Activated naive CD4-positive, alpha-beta T cell treated with anti-CD3 and anti-CD28 coated beads, Interleukin-2, amount 50 U/mL, for 72 hours (primary cell): ENCODE measurements at regions not wholly inside any gene's neighbourhood (a gene's known extent, or its start where the extent isn't known, plus 50 kb on each side); places are given as distances from the start of the nearest gene placed in this dataset.

Source experiments
- ATAC-seq, 2 donors: fragments of 150-1000 bp; cut with Tn5 transposase; 2 replicates each; pipeline ENCODE4 v1.10.0; 2021; ENCODE audit warnings: mild to moderate bottlenecking in 2 of 2, moderate library complexity in 2 of 2
- DNase-seq, 2 donors: peaks; one replicate each; pipeline ENCODE4 v3.0.0; 2021 to 2022; ENCODE audit warnings: low spot score in 2 of 2
- H3K27ac Mint-ChIP-seq, 2 donors: one replicate each; pipeline ENCODE4 v1.8.0; 2022; ENCODE audit warnings: mild to moderate bottlenecking in 2 of 2, mixed read lengths in 2 of 2
- H3K36me3 Mint-ChIP-seq, 2 donors: one replicate each; pipeline ENCODE4 v1.8.0; 2022; ENCODE audit warnings: mixed read lengths in 2 of 2
- H3K9me3 Mint-ChIP-seq, 2 donors: one replicate each; pipeline ENCODE4 v1.8.0; 2022; ENCODE audit warnings: mixed read lengths in 2 of 2

GRCh38 chr5:56358046-56358445 is 124.9 kb upstream of the ANKRD55 start:
- DNase-seq (no peak), ATAC-seq (no peak)
- H3K36me3 Mint-ChIP-seq, result peaks cover 0 to 4% of the 10 kb centered on the region in 2 donors
- no peak overlapping the region for H3K27ac Mint-ChIP-seq
- H3K9me3 Mint-ChIP-seq, result peaks cover 4 to 12% of the 10 kb centered on the region in 2 donors

GRCh38 chr5:56357426-56357825 is 124.3 kb upstream of the ANKRD55 start:
- peaks cover 0 to 4% of the 10 kb centered on the region in 2 donors for H3K36me3 Mint-ChIP-seq
- DNase-seq, result no peak

GRCh38 chr5:56356836-56357160 is 123.7 kb upstream of the ANKRD55 start:
- Mint-ChIP-seq H3K27ac (no peak overlapping the region), H3K36me3 (peaks cover 0 to 4% of the 10 kb centered on the region in 2 donors), H3K9me3 (peaks cover 0 to 8% of the 10 kb centered on the region in 2 donors)
- DNase-seq (no peak), ATAC-seq (no peak)

More at GRCh38 chr5:56357426-56357825, 124.3 kb upstream of the ANKRD55 start:
- no peak overlapping the region for H3K27ac Mint-ChIP-seq
- no peak for ATAC-seq
- H3K9me3 Mint-ChIP-seq, result peaks cover 0 to 8% of the 10 kb centered on the region in 2 donors

- DNase-seq (no peak), ATAC-seq (no peak)
- H3K36me3 Mint-ChIP-seq, result peaks cover 0 to 4% of the 10 kb centered on the region in 2 donors
- H3K9me3 Mint-ChIP-seq, result peaks cover 0 to 8% of the 10 kb centered on the region in 2 donors
- H3K27ac Mint-ChIP-seq, result no peak overlapping the region
Measured at GRCh38 chr5:56356121-56356835, 123.1 kb upstream of the ANKRD55 start.

- no peak for DNase-seq
- no peak for ATAC-seq
- H3K27ac Mint-ChIP-seq, result no peak overlapping the region
- H3K36me3 Mint-ChIP-seq, result peaks cover 0 to 4% of the 10 kb centered on the region in 2 donors
- H3K9me3 Mint-ChIP-seq, result peaks cover 0 to 8% of the 10 kb centered on the region in 2 donors
Measured at GRCh38 chr5:56354836-56355235, 121.7 kb upstream of the ANKRD55 start.

DNA sequence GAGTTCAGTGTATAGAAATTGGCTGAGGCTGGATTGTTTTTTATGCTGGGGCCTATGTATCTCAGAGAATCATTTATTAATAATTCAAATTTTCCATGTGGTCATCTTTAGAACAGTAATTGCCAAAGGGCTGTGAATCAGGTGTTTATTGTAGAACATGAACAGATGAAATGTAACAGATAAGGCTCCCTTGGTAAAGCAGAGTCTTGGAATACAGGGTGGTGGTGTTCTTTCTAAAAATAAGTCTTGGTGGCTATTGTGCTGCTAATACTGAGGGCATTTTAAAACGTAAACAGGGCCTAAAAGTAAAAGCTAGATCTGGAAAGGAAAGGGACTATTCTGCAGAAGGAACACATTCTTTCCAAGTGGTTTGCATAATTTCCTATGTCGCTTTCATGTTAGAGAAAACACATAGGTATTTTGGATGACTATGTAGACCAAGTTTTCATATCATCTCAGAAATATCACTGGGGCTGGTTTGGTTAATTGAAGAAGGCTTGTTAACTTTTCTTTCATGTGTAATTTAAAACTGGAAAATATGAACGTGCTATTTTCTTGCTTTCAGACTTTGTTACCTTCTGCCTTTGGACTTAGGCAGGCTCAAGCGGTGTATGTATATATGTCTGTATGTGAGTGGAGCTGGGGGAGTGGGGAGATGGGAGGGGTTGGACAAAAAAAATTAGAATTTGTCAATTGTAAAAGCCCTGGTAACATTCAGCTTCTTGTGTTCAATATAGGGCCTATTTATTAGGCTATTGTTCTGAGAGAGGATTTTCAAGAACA is 119.9 kb upstream of the ANKRD55 start:
- Mint-ChIP-seq H3K36me3 (no peaks in the 10 kb centered on the region), H3K27ac (peak overlapping the region; percentile 19 to 86), H3K9me3 (no peaks in the 10 kb centered on the region)
- DNase-seq, result no peak
- ATAC-seq, result peak; percentile 45 to 68

DNA sequence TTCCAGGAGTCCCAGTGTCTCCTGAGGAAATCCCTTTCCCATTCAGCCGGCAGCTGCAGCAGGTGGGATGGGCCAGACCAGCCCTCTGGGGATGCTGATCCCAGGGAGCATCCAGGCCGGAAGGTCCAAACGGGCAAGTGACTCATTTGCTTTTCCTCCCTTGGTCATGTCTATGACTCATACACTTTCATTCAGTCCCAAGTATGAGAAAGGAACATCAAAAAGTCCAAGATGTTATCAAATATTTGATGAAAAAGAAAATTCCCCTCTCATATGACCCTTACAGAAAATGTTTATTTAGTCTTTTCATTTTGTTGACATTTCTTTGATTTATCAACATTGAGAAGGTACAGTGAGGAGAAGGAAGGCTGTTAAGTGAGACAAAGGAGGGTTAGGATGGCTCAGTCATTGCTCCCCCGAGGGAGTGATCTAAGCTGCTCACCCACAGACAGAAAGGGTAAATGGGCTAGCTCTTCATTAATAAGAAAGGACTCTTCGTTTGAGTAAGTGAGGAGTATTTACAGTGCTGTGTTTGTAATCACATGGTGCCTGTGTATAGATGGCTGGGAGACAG is 117.6 kb upstream of the ANKRD55 start:
- Mint-ChIP-seq H3K27ac (peak overlapping the region in 1 of 2 donors; percentile 40), H3K9me3 (no peaks in the 10 kb centered on the region), H3K36me3 (no peaks in the 10 kb centered on the region)
- ATAC-seq (peak in 1 of 2 donors; percentile 53), DNase-seq (no peak)

DNA sequence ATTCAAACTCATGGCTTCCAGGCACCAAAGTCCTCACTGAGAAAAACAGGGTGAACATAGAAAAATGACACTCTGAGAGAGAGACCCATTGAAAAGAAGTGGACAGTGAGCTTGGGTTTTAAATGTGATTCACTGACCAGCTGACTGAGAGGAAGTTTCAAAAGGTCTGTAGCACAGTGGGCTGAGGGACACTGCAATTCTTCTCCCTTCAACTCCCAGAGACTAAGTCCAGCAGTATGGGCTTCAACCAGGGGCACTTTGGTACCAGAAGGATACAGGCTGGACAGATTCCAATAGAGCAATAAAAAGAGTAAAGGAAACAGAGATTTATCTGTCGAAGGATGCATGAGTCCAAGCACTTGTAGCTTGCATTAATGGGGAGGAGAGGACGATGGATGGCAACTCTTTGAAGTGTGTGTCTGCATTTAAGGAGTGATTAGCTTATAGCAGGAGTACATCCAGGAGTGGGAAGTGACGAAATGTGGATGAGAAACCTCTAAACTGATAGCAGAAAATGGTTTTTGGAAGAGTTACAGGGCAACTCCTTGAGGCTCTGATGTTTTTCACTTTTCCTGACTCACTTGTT is 117.0 kb upstream of the ANKRD55 start:
- no peak for ATAC-seq
- H3K9me3 Mint-ChIP-seq, result no peaks in the 10 kb centered on the region

GRCh38 chr5:56349461-56349860 is 116.3 kb upstream of the ANKRD55 start:
- H3K27ac Mint-ChIP-seq, result no peak overlapping the region
- DNase-seq (no peak), ATAC-seq (no peak)
- no peaks in the 10 kb centered on the region for H3K36me3 Mint-ChIP-seq
- H3K9me3 Mint-ChIP-seq, result no peaks in the 10 kb centered on the region

More for the DNA sequence above, 117.0 kb upstream of the ANKRD55 start:
- DNase-seq, result no peak
- Mint-ChIP-seq H3K36me3 (no peaks in the 10 kb centered on the region), H3K27ac (no peak overlapping the region)

DNA sequence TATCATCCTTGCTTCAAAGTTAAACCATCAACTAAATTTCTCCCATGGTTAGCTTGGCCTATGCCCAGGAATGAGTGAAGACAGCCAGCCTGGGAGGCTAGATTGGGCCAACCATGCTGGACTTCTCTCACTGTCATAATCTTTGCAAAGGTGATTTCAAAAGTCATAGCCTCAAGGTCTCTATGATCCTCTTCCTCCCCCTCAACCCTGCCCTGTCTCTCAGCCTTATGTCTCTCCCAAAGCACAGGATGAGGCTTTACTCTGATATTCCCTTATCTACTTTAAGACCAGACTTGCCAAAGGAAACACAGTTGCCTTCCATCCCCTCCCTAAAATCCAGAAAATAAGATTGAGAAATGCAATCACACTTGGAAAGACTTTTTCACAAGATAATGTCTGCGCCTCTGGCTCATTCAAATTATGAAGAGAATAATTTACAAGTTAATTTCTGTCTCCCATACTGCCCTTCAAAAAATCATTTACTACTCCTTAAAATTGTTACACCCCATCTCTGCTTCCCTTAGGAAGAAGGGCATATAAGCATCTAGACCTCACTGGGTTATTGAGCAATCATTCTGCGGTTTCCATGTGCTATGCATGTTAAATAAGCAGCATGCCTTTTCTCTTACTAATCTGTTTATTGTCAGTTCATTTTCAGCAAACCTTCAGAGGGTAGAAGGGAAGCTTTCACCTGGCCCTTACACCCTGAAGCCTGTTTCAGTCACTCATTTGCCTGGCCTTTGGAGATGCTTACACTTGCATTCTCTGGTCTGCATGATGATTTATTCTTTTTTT is 113.8 kb upstream of the ANKRD55 start:
- DNase-seq (no peak), ATAC-seq (no peak)
- Mint-ChIP-seq H3K36me3 (peaks cover 0 to 4% of the 10 kb centered on the region in 2 donors), H3K9me3 (no peaks in the 10 kb centered on the region), H3K27ac (no peak overlapping the region)

DNA sequence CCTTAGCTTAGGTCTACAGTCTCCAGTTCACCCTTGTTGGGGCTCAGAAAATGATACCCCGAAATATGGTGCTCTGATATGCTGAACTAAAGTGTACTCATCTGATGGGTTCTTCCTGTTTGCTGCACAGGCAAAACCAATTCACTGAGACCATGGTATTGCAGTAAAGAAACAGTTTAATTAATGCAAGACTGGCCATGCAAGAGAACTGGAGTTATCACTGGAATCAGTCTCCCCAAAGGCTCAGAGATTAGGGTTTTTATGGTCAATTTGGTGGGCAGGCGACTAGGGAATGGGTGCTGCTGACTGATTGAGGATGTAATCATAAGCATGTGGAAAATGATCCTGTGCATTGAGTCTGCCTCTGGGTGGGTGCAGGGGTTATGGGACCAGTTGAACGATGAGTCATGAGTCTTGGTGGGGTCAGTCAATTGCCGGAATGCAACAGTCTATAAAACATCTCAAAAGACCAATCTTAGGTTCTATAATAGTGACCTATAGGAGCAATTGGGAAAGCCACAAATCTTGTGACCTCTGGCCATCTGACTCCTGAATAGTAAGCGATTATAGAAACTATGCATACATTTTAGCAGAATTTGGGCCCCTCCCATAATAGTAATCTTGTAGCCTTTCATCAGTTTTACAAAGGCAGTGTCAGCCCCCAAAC is 113.0 kb upstream of the ANKRD55 start:
- ATAC-seq, result no peak
- Mint-ChIP-seq H3K9me3 (peaks cover 3% of the 10 kb centered on the region in 2 donors), H3K27ac (no peak overlapping the region), H3K36me3 (peaks cover 4 to 8% of the 10 kb centered on the region in 2 donors)
- no peak for DNase-seq

- Mint-ChIP-seq H3K36me3 (peaks cover 6 to 8% of the 10 kb centered on the region in 2 donors), H3K27ac (no peak overlapping the region), H3K9me3 (peaks cover 5% of the 10 kb centered on the region in 2 donors)
- no peak for DNase-seq
- no peak for ATAC-seq
Measured at GRCh38 chr5:56345352-56345751, 112.2 kb upstream of the ANKRD55 start.

DNA sequence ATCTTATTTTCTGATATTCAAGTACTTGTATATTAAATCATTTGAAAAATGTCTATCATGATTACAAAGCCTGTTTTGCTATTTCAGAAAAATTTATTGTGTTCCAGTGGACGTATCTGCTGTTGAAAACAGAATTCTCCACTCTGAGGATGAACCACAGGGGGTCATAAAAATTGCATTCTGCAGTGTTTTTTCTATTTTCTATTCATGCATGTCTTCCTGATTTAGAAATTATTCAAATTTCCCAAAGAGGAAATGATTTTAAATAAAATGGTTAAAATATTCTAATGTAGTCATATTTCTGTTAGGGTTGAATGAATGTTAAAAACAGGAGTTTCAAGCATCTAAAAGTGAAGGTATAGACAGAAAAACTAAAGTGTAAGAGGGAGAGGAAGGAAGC is 111.5 kb upstream of the ANKRD55 start:
- H3K9me3 Mint-ChIP-seq, result peaks cover 9 to 10% of the 10 kb centered on the region in 2 donors
- ATAC-seq (no peak), DNase-seq (no peak)
- H3K27ac Mint-ChIP-seq, result no peak overlapping the region
- peaks cover 10 to 11% of the 10 kb centered on the region in 2 donors for H3K36me3 Mint-ChIP-seq

- ATAC-seq (peak in 1 of 2 donors; percentile 54), DNase-seq (no peak)
- peaks cover 12 to 13% of the 10 kb centered on the region in 2 donors for H3K36me3 Mint-ChIP-seq
- no peak overlapping the region for H3K27ac Mint-ChIP-seq
- H3K9me3 Mint-ChIP-seq, result peaks cover 13 to 14% of the 10 kb centered on the region in 2 donors
Measured at GRCh38 chr5:56343988-56344387, 110.9 kb upstream of the ANKRD55 start.

DNA sequence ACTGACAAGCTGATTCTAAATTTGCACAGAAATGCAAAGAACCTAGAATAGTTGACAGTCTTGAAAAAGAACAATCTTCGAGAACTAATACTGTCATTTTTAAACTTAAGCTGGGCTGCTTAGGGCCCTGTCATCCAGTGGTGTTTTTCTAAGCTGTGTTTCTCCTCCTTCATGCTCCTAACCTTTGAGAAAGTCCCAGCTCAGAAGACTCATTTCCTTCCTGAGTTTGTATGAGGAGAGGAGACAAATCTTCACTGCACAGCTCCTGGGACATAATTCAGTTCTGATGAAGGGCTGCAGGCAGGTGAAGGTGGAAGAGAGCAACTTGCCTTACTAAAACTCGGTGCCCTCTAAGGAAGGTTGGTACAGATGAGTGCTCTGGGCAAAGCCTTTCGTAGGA is 109.5 kb upstream of the ANKRD55 start:
- Mint-ChIP-seq H3K9me3 (peaks cover 17 to 19% of the 10 kb centered on the region in 2 donors), H3K27ac (no peak overlapping the region), H3K36me3 (peaks cover 12 to 13% of the 10 kb centered on the region in 2 donors)
- ATAC-seq (peak in 1 of 2 donors; percentile 58), DNase-seq (no peak)
